Activated T-helper 17 cell treated with anti-CD3 and anti-CD28 coated beads, Interleukin-2, amount 50 U/mL, for 72 hours (primary cell): ENCODE measurements at regions not wholly inside any gene's neighbourhood (a gene's known extent, or its start where the extent isn't known, plus 50 kb on each side); places are given as distances from the start of the nearest gene placed in this dataset.

ENCODE experiments used
- ATAC-seq: fragments of 150-1000 bp; cut with Tn5 transposase; replicated peaks from 2 replicates; pipeline ENCODE4 v1.10.0; 2021; ENCODE audit warnings: mild to moderate bottlenecking, moderate library complexity
- H3K27ac Mint-ChIP-seq: one replicate; pipeline ENCODE4 v1.8.0; 2022; ENCODE audit warnings: mixed read lengths
- H3K27me3 Mint-ChIP-seq: one replicate; pipeline ENCODE4 v1.8.0; 2022; ENCODE audit warnings: mixed read lengths
- H3K36me3 Mint-ChIP-seq: one replicate; pipeline ENCODE4 v1.8.0; 2022; ENCODE audit warnings: low read depth, mild to moderate bottlenecking, mixed read lengths
- H3K4me1 Mint-ChIP-seq: one replicate; pipeline ENCODE4 v1.8.0; 2022; ENCODE audit warnings: mixed read lengths
- H3K4me3 Mint-ChIP-seq: one replicate; pipeline ENCODE4 v1.8.0; 2022; ENCODE audit warnings: mild to moderate bottlenecking, mixed read lengths
- H3K9me3 Mint-ChIP-seq: one replicate; pipeline ENCODE4 v1.8.0; 2022; ENCODE audit warnings: mixed read lengths

- Mint-ChIP-seq H3K4me1 (no peaks in the 10 kb centered on the region), H3K9me3 (peaks cover 29% of the 10 kb centered on the region)
Observed at GRCh38 chr2:104016801-104017200, 837.1 kb upstream of the POU3F3 start.

DNA sequence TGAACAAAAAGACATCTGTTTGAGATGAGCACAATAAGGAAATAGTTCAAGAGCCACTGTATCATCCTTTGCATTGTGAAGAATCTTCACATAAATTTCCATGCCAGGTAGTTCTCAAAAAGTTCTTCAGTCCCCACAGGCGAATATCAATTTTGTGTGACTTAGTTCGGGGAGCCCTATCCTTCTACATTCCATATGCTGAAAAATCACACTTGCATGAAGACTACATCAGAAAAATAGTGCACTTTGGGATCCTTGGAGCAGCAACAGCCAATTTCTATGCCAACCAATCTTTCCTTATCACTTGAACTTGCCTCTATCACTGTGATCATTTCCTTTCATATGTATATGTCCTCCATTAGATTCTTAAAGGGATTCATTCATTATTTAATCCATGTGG, 830.6 kb upstream of the POU3F3 start:
- Mint-ChIP-seq H3K4me3 (no peak overlapping the region), H3K4me1 (no peaks in the 10 kb centered on the region), H3K27ac (no peak overlapping the region), H3K36me3 (no peaks in the 10 kb centered on the region), H3K9me3 (peaks cover 18% of the 10 kb centered on the region), H3K27me3 (no peaks in the 10 kb centered on the region)
- ATAC-seq: no peak

More at GRCh38 chr2:104016801-104017200, 837.1 kb upstream of the POU3F3 start:
- ATAC-seq: no peak
- Mint-ChIP-seq H3K4me3 (no peak overlapping the region), H3K27me3 (no peaks in the 10 kb centered on the region), H3K36me3 (no peaks in the 10 kb centered on the region), H3K27ac (no peak overlapping the region)

DNA sequence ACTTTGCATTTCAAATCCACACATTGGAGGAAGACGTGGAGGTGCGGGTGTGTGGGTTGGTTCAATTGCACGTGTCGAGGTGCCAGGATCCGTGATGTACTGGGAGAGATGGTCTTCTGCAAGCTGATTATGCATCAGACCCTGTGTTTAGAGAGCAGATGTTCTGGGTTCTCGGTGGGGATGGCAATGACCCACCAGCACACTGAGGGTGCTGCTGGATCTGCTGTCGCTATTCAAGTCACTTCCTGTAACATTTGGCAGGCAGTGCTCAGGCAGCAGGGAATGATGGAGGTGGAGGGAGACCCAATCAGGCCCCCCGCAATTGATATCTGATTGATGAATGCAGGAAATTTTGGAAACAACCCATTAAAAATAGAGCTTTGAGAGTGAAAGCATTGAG, 830.1 kb upstream of the POU3F3 start:
- H3K9me3 Mint-ChIP-seq: peaks cover 18% of the 10 kb centered on the region

DNA sequence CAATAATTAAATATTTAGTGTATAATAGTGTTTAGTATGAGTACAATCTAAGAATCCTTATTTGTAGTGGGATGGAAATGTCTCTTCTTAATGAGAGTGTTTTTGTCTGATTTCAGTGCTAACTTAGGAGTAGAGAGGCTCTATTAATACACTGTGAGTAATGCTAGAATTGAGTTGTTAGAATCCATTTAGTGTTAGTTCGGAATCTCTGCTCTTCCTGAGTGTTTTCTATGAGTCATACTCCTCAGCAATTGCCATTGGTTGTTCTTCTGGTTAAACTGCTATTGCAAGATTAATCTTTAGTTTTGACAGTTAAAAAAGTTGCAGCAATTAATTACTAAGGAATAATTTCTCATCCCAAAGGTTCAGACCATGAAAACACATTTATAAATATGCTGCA, 828.6 kb upstream of the POU3F3 start:
- Mint-ChIP-seq H3K9me3 (peaks cover 15% of the 10 kb centered on the region), H3K36me3 (no peaks in the 10 kb centered on the region), H3K27ac (no peak overlapping the region), H3K4me1 (no peaks in the 10 kb centered on the region), H3K4me3 (no peak overlapping the region), H3K27me3 (no peaks in the 10 kb centered on the region)
- no peak for ATAC-seq

More for the DNA sequence above, 830.1 kb upstream of the POU3F3 start:
- Mint-ChIP-seq H3K4me1 (no peaks in the 10 kb centered on the region), H3K4me3 (no peak overlapping the region), H3K36me3 (no peaks in the 10 kb centered on the region), H3K27me3 (no peaks in the 10 kb centered on the region), H3K27ac (no peak overlapping the region)
- ATAC-seq: no peak

DNA sequence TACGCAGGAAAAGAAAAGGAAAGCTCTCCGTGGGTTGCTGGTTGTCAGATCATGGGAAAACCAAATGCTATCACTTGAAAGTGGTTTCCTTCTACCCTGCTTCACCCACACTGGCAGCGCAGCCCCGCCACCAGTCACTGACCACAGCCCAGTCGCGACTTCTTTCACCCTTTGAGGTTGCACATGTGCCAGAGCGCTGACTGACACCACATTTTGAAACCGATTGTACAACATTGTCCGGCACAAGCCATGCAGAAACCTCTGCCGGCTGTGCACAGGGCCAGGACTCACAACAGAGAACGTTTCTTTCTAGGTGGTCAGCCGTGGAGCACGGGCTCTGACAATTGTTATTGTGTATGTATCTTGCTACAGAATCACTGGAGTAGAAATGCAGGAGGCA, 827.2 kb upstream of the POU3F3 start:
- Mint-ChIP-seq H3K4me1 (no peaks in the 10 kb centered on the region), H3K4me3 (no peak overlapping the region)

DNA sequence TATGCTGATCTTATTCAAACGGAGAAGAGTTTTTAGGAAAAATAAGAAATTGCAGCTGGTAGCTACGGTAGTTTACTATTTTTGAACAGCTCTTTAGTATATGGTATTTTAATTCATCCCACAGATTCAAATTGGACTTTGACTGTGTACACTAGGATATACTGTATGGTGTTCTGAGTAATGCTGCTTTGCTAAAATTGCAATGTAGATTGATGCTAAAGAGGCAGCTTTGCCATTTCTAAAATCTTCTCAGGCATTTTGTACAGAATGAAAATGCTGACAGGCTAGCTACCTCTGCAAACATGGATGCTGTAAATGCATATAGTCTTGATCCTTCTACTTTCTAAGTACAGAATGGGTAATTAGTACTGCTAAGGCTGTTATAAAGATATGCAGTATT, 826.6 kb upstream of the POU3F3 start:
- H3K27me3 Mint-ChIP-seq: no peaks in the 10 kb centered on the region
- H3K4me3 Mint-ChIP-seq: no peak overlapping the region
- ATAC-seq: no peak
- H3K36me3 Mint-ChIP-seq: no peaks in the 10 kb centered on the region
- H3K27ac Mint-ChIP-seq: no peak overlapping the region
- peaks cover 11% of the 10 kb centered on the region for H3K9me3 Mint-ChIP-seq
- no peaks in the 10 kb centered on the region for H3K4me1 Mint-ChIP-seq

More for the DNA sequence above, 827.2 kb upstream of the POU3F3 start:
- Mint-ChIP-seq H3K9me3 (peaks cover 14% of the 10 kb centered on the region), H3K36me3 (no peaks in the 10 kb centered on the region), H3K27me3 (no peaks in the 10 kb centered on the region), H3K27ac (no peak overlapping the region)
- no peak for ATAC-seq

DNA sequence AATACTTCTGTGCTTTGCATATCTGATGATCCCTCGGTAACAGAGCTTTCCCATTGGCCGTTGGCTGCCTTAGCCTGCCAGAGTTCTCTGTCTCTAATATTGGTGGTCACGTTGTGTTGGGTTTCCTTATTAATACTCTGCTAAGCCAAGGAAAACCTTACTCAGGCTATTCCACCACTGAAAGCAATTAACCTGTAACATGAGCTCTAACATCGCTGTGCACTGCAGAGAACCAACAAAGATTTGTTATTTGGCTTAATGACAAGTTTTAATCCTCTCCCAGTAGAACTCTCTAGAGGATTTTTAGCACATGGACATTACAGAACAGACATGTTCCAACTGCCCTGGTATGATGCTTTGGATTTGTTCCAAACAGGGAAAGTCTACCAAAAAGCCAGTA, 825.9 kb upstream of the POU3F3 start:
- no peak for ATAC-seq
- Mint-ChIP-seq H3K4me1 (no peaks in the 10 kb centered on the region), H3K27me3 (no peaks in the 10 kb centered on the region), H3K4me3 (no peak overlapping the region), H3K9me3 (peaks cover 11% of the 10 kb centered on the region), H3K27ac (no peak overlapping the region), H3K36me3 (no peaks in the 10 kb centered on the region)

DNA sequence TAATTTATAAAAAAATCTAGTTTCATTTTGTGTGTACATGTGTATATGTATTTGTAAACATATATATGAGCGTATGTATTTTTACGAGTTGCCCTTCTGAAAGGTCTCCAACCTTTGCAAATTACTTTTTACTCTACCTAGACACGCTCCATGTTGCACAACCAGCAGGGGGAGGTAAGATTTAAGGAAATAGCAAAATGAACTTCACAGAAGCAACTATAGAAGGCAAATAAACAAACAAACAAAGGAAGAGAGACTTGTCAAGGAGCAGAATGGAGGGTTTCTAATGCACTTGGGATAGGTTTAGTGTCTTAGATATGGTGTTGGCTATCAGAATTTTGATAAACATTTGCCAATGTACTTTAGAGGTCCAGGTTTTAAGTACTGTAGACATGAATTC, 820.5 kb upstream of the POU3F3 start:
- H3K4me1 Mint-ChIP-seq: no peaks in the 10 kb centered on the region
- peaks cover 19% of the 10 kb centered on the region for H3K9me3 Mint-ChIP-seq
- no peak overlapping the region for H3K27ac Mint-ChIP-seq
- no peak for ATAC-seq
- H3K27me3 Mint-ChIP-seq: no peaks in the 10 kb centered on the region
- H3K4me3 Mint-ChIP-seq: no peak overlapping the region
- H3K36me3 Mint-ChIP-seq: no peaks in the 10 kb centered on the region

- Mint-ChIP-seq H3K4me3 (no peak overlapping the region), H3K27ac (no peak overlapping the region), H3K9me3 (peaks cover 4% of the 10 kb centered on the region), H3K27me3 (no peaks in the 10 kb centered on the region), H3K36me3 (no peaks in the 10 kb centered on the region), H3K4me1 (no peaks in the 10 kb centered on the region)
- no peak for ATAC-seq
Observed at GRCh38 chr2:104040771-104041170, 813.1 kb upstream of the POU3F3 start.

GRCh38 chr2:104041351-104041750, 812.6 kb upstream of the POU3F3 start:
- Mint-ChIP-seq H3K36me3 (no peaks in the 10 kb centered on the region), H3K4me3 (no peak overlapping the region), H3K4me1 (no peaks in the 10 kb centered on the region), H3K9me3 (peaks cover 3% of the 10 kb centered on the region), H3K27ac (no peak overlapping the region), H3K27me3 (no peaks in the 10 kb centered on the region)
- no peak for ATAC-seq

GRCh38 chr2:104043864-104044263, 810.1 kb upstream of the POU3F3 start:
- Mint-ChIP-seq H3K9me3 (peaks cover 7% of the 10 kb centered on the region), H3K27ac (no peak overlapping the region), H3K27me3 (no peaks in the 10 kb centered on the region), H3K36me3 (no peaks in the 10 kb centered on the region), H3K4me3 (no peak overlapping the region), H3K4me1 (no peaks in the 10 kb centered on the region)
- ATAC-seq: no peak

DNA sequence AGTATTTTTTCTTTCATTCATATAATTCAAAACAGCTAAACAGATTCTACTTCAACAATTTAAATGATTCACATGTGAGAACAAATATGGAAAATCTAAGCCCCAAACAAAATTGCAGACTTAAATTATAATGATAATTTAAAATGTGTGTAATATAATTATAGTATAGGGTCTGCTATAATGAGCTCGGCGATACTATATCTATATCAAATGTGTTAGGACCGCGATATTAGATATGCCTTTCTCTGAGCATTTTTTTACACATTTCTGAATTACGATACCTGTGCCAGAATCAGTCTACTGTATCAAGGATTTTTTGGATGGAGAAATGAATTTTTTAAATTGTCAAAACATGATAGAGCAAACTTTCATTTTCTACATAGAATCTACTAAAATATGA, 808.8 kb upstream of the POU3F3 start:
- peaks cover 14% of the 10 kb centered on the region for H3K9me3 Mint-ChIP-seq
- no peaks in the 10 kb centered on the region for H3K27me3 Mint-ChIP-seq
- H3K4me3 Mint-ChIP-seq: no peak overlapping the region
- H3K36me3 Mint-ChIP-seq: no peaks in the 10 kb centered on the region
- ATAC-seq: no peak
- no peaks in the 10 kb centered on the region for H3K4me1 Mint-ChIP-seq
- H3K27ac Mint-ChIP-seq: no peak overlapping the region

- no peak for ATAC-seq
- Mint-ChIP-seq H3K27ac (no peak overlapping the region), H3K9me3 (peaks cover 14% of the 10 kb centered on the region), H3K36me3 (no peaks in the 10 kb centered on the region), H3K4me3 (no peak overlapping the region), H3K27me3 (no peaks in the 10 kb centered on the region), H3K4me1 (no peaks in the 10 kb centered on the region)
Observed at GRCh38 chr2:104046466-104046865, 807.4 kb upstream of the POU3F3 start.

GRCh38 chr2:104047516-104047915, 806.4 kb upstream of the POU3F3 start:
- H3K27ac Mint-ChIP-seq: no peak overlapping the region

GRCh38 chr2:104049438-104049837, 804.5 kb upstream of the POU3F3 start:
- ATAC-seq: no peak
- H3K4me1 Mint-ChIP-seq: no peaks in the 10 kb centered on the region
- no peak overlapping the region for H3K4me3 Mint-ChIP-seq
- no peaks in the 10 kb centered on the region for H3K36me3 Mint-ChIP-seq
- peaks cover 21% of the 10 kb centered on the region for H3K9me3 Mint-ChIP-seq
- no peak overlapping the region for H3K27ac Mint-ChIP-seq
- no peaks in the 10 kb centered on the region for H3K27me3 Mint-ChIP-seq

More at GRCh38 chr2:104047516-104047915, 806.4 kb upstream of the POU3F3 start:
- no peaks in the 10 kb centered on the region for H3K4me1 Mint-ChIP-seq
- ATAC-seq: no peak
- H3K9me3 Mint-ChIP-seq: peaks cover 20% of the 10 kb centered on the region
- H3K4me3 Mint-ChIP-seq: no peak overlapping the region
- H3K27me3 Mint-ChIP-seq: no peaks in the 10 kb centered on the region
- no peaks in the 10 kb centered on the region for H3K36me3 Mint-ChIP-seq

DNA sequence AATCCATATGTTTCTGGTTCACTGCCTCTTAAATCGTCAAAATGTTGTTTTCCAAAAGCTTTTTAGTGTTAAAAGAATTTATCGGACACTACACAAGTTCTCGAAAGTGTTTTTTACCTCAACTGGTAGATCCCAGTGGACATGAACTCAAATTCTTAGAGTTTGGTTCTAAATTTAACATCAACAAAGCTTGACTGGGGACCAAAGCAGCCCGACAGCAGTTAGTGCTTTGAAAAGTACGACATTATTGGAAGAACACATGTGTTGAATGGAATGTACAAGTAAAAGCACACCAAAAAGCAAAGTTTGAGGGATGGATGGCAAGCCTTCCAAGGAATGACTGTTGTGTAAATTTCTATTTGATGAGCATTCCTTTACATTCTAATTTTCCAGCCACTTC, 803.9 kb upstream of the POU3F3 start:
- H3K27me3 Mint-ChIP-seq: no peaks in the 10 kb centered on the region
- no peaks in the 10 kb centered on the region for H3K4me1 Mint-ChIP-seq
- no peaks in the 10 kb centered on the region for H3K36me3 Mint-ChIP-seq
- H3K27ac Mint-ChIP-seq: no peak overlapping the region
- no peak overlapping the region for H3K4me3 Mint-ChIP-seq
- no peak for ATAC-seq
- peaks cover 21% of the 10 kb centered on the region for H3K9me3 Mint-ChIP-seq
